T-helper 1 cell treated with Interleukin-12 subunit alpha and Interleukin-12 subunit beta and Interleukin-4 antibody, amounts not matched to agents 30 μg/mL and 1 μg/mL, for 36 hours (primary cell): ENCODE measurements at regions not wholly inside any gene's neighbourhood (a gene's known extent, or its start where the extent isn't known, plus 50 kb on each side); places are given as distances from the start of the nearest gene placed in this dataset.

ENCODE experiments used
- H3K27ac Mint-ChIP-seq: one replicate; pipeline ENCODE4 v1.8.0; 2021; ENCODE audit warnings: mild to moderate bottlenecking, mixed read lengths
- H3K27me3 Mint-ChIP-seq: one replicate; pipeline ENCODE4 v1.8.0; 2021; ENCODE audit warnings: low read depth, mixed read lengths
- H3K36me3 Mint-ChIP-seq: one replicate; pipeline ENCODE4 v1.8.0; 2021; ENCODE audit warnings: low read depth, mixed read lengths
- H3K4me1 Mint-ChIP-seq: one replicate; pipeline ENCODE4 v1.8.0; 2021; ENCODE audit warnings: low read depth, mixed read lengths
- H3K4me3 Mint-ChIP-seq: one replicate; pipeline ENCODE4 v1.8.0; 2021; ENCODE audit warnings: mild to moderate bottlenecking, moderate library complexity, mixed read lengths
- H3K9me3 Mint-ChIP-seq: one replicate; pipeline ENCODE4 v1.8.0; 2021; ENCODE audit warnings: mixed read lengths

DNA sequence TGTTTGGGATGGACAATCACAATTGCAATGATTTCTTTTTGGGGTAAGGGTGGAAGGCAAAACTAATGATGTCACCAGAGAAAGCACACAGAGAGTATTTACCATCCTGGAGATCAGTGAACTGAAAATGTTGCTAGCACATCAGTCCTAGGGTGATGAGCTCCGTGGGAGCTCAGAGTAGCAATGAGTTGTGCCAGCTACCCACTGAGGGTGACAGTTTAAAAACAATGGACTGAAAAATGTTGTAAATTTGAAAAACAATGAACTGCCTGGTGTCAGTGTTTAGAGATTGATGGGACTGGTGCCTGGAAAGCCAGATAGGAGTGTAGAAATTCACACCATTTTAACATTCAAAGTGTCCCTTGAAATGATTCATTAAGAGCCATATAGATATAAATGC, 198.5 kb downstream of the ATP23 start:
- no peaks in the 10 kb centered on the region for H3K4me1 Mint-ChIP-seq
- no peak overlapping the region for H3K4me3 Mint-ChIP-seq
- H3K27me3 Mint-ChIP-seq = no peaks in the 10 kb centered on the region
- H3K27ac Mint-ChIP-seq = no peak overlapping the region
- peaks cover 4% of the 10 kb centered on the region for H3K9me3 Mint-ChIP-seq
- no peaks in the 10 kb centered on the region for H3K36me3 Mint-ChIP-seq

- Mint-ChIP-seq H3K27me3 (no peaks in the 10 kb centered on the region), H3K9me3 (peaks cover 9% of the 10 kb centered on the region)
These were observed 199.0 kb downstream of the ATP23 start for GRCh38 chr12:58140395-58140794.

GRCh38 chr12:58142991-58143390, 201.6 kb downstream of the ATP23 start:
- H3K4me3 Mint-ChIP-seq = no peak overlapping the region
- H3K27ac Mint-ChIP-seq = no peak overlapping the region
- no peaks in the 10 kb centered on the region for H3K36me3 Mint-ChIP-seq
- H3K27me3 Mint-ChIP-seq = no peaks in the 10 kb centered on the region
- peaks cover 10% of the 10 kb centered on the region for H3K9me3 Mint-ChIP-seq
- H3K4me1 Mint-ChIP-seq = no peaks in the 10 kb centered on the region

More at GRCh38 chr12:58140395-58140794, 199.0 kb downstream of the ATP23 start:
- no peaks in the 10 kb centered on the region for H3K4me1 Mint-ChIP-seq
- H3K4me3 Mint-ChIP-seq = no peak overlapping the region
- no peaks in the 10 kb centered on the region for H3K36me3 Mint-ChIP-seq
- no peak overlapping the region for H3K27ac Mint-ChIP-seq

DNA sequence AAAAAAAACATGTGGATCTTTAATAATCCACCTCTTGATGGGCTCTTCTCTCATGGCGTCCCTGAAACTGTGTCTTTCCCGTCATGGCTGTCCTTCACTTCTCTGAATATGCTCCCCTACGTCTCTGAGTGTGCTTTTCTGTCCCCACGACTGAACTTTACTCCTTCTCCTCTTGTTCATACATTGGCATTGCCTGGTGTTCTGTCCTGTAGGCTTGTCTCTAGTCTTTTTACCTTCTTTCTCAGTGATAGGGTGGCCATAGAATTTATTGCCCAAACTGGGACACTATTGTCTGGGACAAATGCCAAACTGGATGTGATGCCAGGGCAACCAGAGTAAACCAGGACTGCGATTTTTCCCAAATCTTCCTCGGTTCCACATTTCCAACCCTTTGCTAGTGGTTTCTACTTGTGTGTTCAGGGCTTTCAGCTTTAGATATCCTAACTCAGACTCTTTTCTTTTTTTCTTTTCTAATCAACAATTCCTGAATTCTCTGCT, 202.2 kb downstream of the ATP23 start:
- Mint-ChIP-seq H3K4me1 (no peaks in the 10 kb centered on the region), H3K27ac (no peak overlapping the region), H3K27me3 (no peaks in the 10 kb centered on the region)

DNA sequence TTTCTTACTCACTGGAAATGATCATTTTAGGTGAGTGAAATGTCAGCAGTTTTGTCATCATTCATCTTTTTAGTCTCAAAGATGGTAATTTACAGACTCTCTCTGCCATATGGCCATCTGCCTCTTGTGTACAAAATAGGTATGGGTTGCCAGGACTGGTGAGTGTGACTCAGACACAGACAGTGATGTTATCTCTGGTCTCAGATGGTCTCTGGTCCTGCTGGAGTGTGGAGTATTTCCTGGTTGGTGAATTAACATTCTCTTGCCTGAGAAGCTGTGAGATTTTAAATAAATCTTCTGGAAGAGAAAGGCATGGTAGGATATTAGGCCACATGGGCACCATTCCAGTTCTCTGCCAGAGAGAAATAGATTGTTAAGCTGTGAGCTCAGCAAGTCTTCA, 207.0 kb downstream of the ATP23 start:
- Mint-ChIP-seq H3K4me3 (no peak overlapping the region), H3K27ac (no peak overlapping the region), H3K9me3 (peaks cover 10% of the 10 kb centered on the region), H3K27me3 (no peaks in the 10 kb centered on the region), H3K4me1 (no peaks in the 10 kb centered on the region), H3K36me3 (no peaks in the 10 kb centered on the region)

More for the DNA sequence above, 202.2 kb downstream of the ATP23 start:
- peaks cover 10% of the 10 kb centered on the region for H3K9me3 Mint-ChIP-seq
- no peak overlapping the region for H3K4me3 Mint-ChIP-seq
- H3K36me3 Mint-ChIP-seq = no peaks in the 10 kb centered on the region

- H3K36me3 Mint-ChIP-seq = no peaks in the 10 kb centered on the region
- H3K4me3 Mint-ChIP-seq = no peak overlapping the region
- H3K4me1 Mint-ChIP-seq = no peaks in the 10 kb centered on the region
- H3K27me3 Mint-ChIP-seq = no peaks in the 10 kb centered on the region
- peaks cover 10% of the 10 kb centered on the region for H3K9me3 Mint-ChIP-seq
- H3K27ac Mint-ChIP-seq = no peak overlapping the region
These were observed 207.6 kb downstream of the ATP23 start for GRCh38 chr12:58148976-58149375.

- Mint-ChIP-seq H3K27ac (no peak overlapping the region), H3K4me3 (no peak overlapping the region), H3K36me3 (no peaks in the 10 kb centered on the region), H3K27me3 (no peaks in the 10 kb centered on the region), H3K9me3 (no peaks in the 10 kb centered on the region), H3K4me1 (no peaks in the 10 kb centered on the region)
These were observed 213.0 kb downstream of the ATP23 start for GRCh38 chr12:58154359-58154758.

DNA sequence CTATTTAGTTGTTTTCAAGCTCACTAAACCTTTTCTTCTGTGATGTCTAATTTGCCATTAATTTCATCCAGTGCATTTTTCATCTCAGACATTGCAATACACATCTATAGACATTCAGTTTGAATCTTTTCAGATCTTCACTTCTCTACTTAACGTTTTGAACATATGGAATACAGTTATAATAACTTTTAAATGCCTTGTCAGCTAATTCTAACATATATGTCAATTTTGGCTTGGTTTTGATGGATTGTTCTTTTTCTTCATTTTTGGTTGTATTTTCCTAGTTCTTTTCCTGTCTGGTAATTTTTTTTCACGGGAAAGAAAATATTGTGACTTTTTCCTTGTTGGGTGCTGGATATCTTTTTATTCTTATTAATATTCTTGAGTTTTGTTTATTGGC, 215.3 kb downstream of the ATP23 start:
- Mint-ChIP-seq H3K4me1 (no peaks in the 10 kb centered on the region), H3K27ac (no peak overlapping the region), H3K36me3 (no peaks in the 10 kb centered on the region), H3K27me3 (no peaks in the 10 kb centered on the region), H3K9me3 (no peaks in the 10 kb centered on the region), H3K4me3 (no peak overlapping the region)

DNA sequence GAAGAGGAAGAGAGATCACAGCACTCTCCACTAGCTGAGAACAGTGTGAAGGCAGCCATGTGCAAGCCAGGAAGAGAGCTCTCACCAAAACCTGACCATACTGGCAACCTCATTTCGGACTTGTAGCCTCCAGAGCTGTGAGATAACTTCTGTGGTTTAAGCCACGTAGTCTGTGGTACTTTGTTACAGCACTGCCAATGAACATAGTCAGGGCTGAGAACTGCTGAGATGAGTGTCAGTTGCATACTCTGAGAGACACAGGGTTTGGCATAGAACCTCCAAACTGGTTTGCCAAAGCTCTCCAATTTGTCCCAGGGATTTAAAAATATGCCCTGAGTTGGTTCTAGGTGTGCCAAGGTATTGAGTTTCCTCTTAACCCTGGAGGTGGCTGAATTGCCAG, 218.6 kb downstream of the ATP23 start:
- no peaks in the 10 kb centered on the region for H3K4me1 Mint-ChIP-seq
- no peaks in the 10 kb centered on the region for H3K9me3 Mint-ChIP-seq
- no peaks in the 10 kb centered on the region for H3K27me3 Mint-ChIP-seq
- no peaks in the 10 kb centered on the region for H3K36me3 Mint-ChIP-seq
- no peak overlapping the region for H3K4me3 Mint-ChIP-seq
- H3K27ac Mint-ChIP-seq = no peak overlapping the region

- H3K4me3 Mint-ChIP-seq = no peak overlapping the region
- H3K36me3 Mint-ChIP-seq = no peaks in the 10 kb centered on the region
- no peaks in the 10 kb centered on the region for H3K4me1 Mint-ChIP-seq
- no peak overlapping the region for H3K27ac Mint-ChIP-seq
- no peaks in the 10 kb centered on the region for H3K9me3 Mint-ChIP-seq
- no peaks in the 10 kb centered on the region for H3K27me3 Mint-ChIP-seq
These were observed 220.4 kb downstream of the ATP23 start for GRCh38 chr12:58161773-58162172.

GRCh38 chr12:58163021-58163420, 221.7 kb downstream of the ATP23 start:
- H3K27ac Mint-ChIP-seq = no peak overlapping the region
- H3K27me3 Mint-ChIP-seq = no peaks in the 10 kb centered on the region
- no peaks in the 10 kb centered on the region for H3K36me3 Mint-ChIP-seq
- H3K4me1 Mint-ChIP-seq = no peaks in the 10 kb centered on the region
- no peaks in the 10 kb centered on the region for H3K9me3 Mint-ChIP-seq
- H3K4me3 Mint-ChIP-seq = no peak overlapping the region

DNA sequence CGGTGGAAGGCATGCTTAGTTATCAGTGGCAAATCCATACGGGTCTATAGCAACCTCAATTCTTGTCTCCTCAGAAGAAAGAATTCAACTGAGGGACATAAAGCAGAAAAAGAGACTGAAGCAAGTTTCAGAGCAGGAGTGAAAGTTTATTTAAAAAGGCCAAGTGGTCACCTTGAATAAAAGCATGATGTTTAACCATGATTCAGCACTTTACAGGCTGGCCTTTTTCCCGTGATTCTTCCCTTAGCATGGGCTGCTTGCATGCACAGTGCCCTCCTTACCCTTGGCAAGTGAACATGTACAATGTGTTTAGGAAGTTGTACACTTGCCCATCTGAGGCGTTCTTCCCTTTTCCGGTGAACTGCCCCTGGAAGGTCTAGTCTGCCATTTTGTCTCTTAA, 225.3 kb downstream of the ATP23 start:
- Mint-ChIP-seq H3K4me3 (no peak overlapping the region), H3K36me3 (no peaks in the 10 kb centered on the region), H3K27ac (no peak overlapping the region), H3K27me3 (no peaks in the 10 kb centered on the region), H3K4me1 (no peaks in the 10 kb centered on the region), H3K9me3 (no peaks in the 10 kb centered on the region)

DNA sequence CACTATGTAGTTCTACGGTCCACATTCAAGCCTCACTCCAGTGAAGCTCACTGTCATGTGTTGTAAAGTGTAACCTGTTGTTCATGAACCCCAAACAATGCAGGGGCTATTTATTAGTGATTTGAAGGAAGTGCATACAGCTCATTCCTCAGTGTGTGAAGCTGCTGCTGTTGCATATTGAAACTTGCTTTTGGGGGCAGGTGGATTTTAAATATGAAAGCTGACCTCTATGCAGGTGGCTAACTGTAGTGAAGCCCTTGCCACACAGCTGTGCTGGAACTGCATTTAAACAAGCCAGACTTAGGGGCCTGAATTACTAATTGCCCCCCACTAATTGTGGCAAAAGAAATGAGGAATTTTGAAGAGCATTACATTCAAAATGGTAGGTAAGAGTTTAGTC, 226.3 kb downstream of the ATP23 start:
- no peaks in the 10 kb centered on the region for H3K36me3 Mint-ChIP-seq
- no peak overlapping the region for H3K27ac Mint-ChIP-seq
- H3K9me3 Mint-ChIP-seq = no peaks in the 10 kb centered on the region
- H3K4me1 Mint-ChIP-seq = no peaks in the 10 kb centered on the region
- H3K4me3 Mint-ChIP-seq = no peak overlapping the region
- no peaks in the 10 kb centered on the region for H3K27me3 Mint-ChIP-seq

- no peak overlapping the region for H3K4me3 Mint-ChIP-seq
- H3K27me3 Mint-ChIP-seq = no peaks in the 10 kb centered on the region
- no peaks in the 10 kb centered on the region for H3K9me3 Mint-ChIP-seq
- H3K36me3 Mint-ChIP-seq = no peaks in the 10 kb centered on the region
- H3K27ac Mint-ChIP-seq = no peak overlapping the region
- H3K4me1 Mint-ChIP-seq = no peaks in the 10 kb centered on the region
These were observed 228.5 kb downstream of the ATP23 start for GRCh38 chr12:58169826-58170225.

GRCh38 chr12:58171914-58172313, 230.5 kb downstream of the ATP23 start:
- no peak overlapping the region for H3K4me3 Mint-ChIP-seq
- no peaks in the 10 kb centered on the region for H3K9me3 Mint-ChIP-seq
- no peaks in the 10 kb centered on the region for H3K4me1 Mint-ChIP-seq
- H3K27me3 Mint-ChIP-seq = peaks cover 5% of the 10 kb centered on the region
- no peak overlapping the region for H3K27ac Mint-ChIP-seq
- no peaks in the 10 kb centered on the region for H3K36me3 Mint-ChIP-seq

- Mint-ChIP-seq H3K27ac (no peak overlapping the region), H3K36me3 (no peaks in the 10 kb centered on the region), H3K27me3 (peaks cover 9% of the 10 kb centered on the region), H3K4me1 (no peaks in the 10 kb centered on the region), H3K4me3 (no peak overlapping the region), H3K9me3 (no peaks in the 10 kb centered on the region)
These were observed 231.2 kb downstream of the ATP23 start for GRCh38 chr12:58172433-58173073.
